A549 (cell line): ENCODE measurements at regions not wholly inside any gene's neighbourhood (a gene's known extent, or its start where the extent isn't known, plus 50 kb on each side); places are given as distances from the start of the nearest gene placed in this dataset.
A peak's percentile ranks its signal among the peaks of the same experiment; 100 is the strongest.

Experiments
- ATAC-seq, 2 experiments: fragments of 200-7000 bp in 1 of 2; fragments of >200 bp in 1 of 2; cut with Nextera tagmentation in 1 of 2; cut with Tn5 transposase in 1 of 2; 3 replicates each; pipeline versions ENCODE4 v1.8.0 to v1.9.1; 2018 to 2020; ENCODE audit warnings: mild to moderate bottlenecking in 1 of 2, moderate library complexity in 1 of 2
- CTCF ChIA-PET: fragments of 300-600 bp; sonication (Branson Sonifier 250); formaldehyde crosslinking; extraction: SDS; loops from one replicate; lab custom pipeline; 2021; ENCODE audit warnings: antibody characterized with exemption, inconsistent platforms; lab: Yijun Ruan, JAX
- POLR2A ChIA-PET: fragments of 350-600 bp; formaldehyde crosslinking; extraction: SDS; loops from one replicate; lab custom pipeline; 2021; ENCODE audit warnings: antibody characterized with exemption, inconsistent platforms; lab: Yijun Ruan, JAX
- DNase-seq, 2 experiments: peaks; one replicate each; pipeline versions ENCODE4 v3.0.0 to v3.0.0-alpha.2; 2011 to 2016; ENCODE audit warnings: low read depth in 1 of 2, low spot score in 1 of 2
- FAIRE-seq: peaks from 2 replicates; lab custom pipeline; 2011; peaks lifted over from hg19 to GRCh38; lab: Jason Lieb, UNC
- H3K27ac ChIP-seq, 2 experiments: fragments of >200 bp; sonication (Bioruptor Twin); formaldehyde crosslinking; 3 replicates each; pipeline ENCODE4 v1.5.1; 2016 to 2017
- H3K4me1 ChIP-seq: fragments of >200 bp; sonication (Bioruptor Twin); formaldehyde crosslinking; 3 replicates; pipeline ENCODE4 v1.6.1; 2016
- H3K4me2 ChIP-seq: fragments of >200 bp; sonication (Bioruptor Twin); formaldehyde crosslinking; 3 replicates; pipeline ENCODE4 v1.6.1; 2016
- H3K4me3 ChIP-seq: fragments of >200 bp; sonication (Bioruptor Twin); formaldehyde crosslinking; 3 replicates; pipeline ENCODE4 v1.5.1; 2016
- H3K9me3 ChIP-seq: fragments of >200 bp; sonication (Bioruptor Twin); formaldehyde crosslinking; 3 replicates; pipeline ENCODE4 v1.6.1; 2016
- CBX8 ChIP-seq: fragments of 200-600 bp; sonication (generic); IDR thresholded peaks from 2 replicates; pipeline ENCODE4 v1.6.1; 2016
- EHMT2 ChIP-seq: fragments of 200-600 bp; sonication (generic); IDR thresholded peaks from 2 replicates; pipeline ENCODE4 v1.6.1; 2016; ENCODE audit warnings: antibody characterized with exemption, low read depth, mild to moderate bottlenecking, moderate library complexity
- FOXS1 ChIP-seq: fragments of 250-450 bp; sonication (Bioruptor Pico); IDR thresholded peaks from 2 replicates; pipeline ENCODE4 v1.5.0; 2020; ENCODE audit warnings: mild to moderate bottlenecking, moderate library complexity
- HMGXB4 ChIP-seq: fragments of 250-450 bp; sonication (Bioruptor Pico); IDR thresholded peaks from 2 replicates; pipeline ENCODE4 v1.5.0; 2021; ENCODE audit warnings: mild to moderate bottlenecking, moderate library complexity, borderline replicate concordance
- POLR2AphosphoS2 ChIP-seq: conservative IDR thresholded peaks from 2 replicates; pipeline ENCODE4 v1.6.1; 2012; ENCODE audit warnings: low read length, improper control_type of control experiment, inconsistent platforms
- RAD21 ChIP-seq, 2 experiments: fragments of >200 bp in 1 of 2; sonication (Bioruptor Twin) in 1 of 2; formaldehyde crosslinking in 1 of 2; IDR thresholded peaks in 1 of 2; conservative IDR thresholded peaks in 1 of 2; 2 replicates in 1 of 2; 3 replicates in 1 of 2; pipeline ENCODE4 v1.6.1; 2012 to 2018; ENCODE audit warnings: inconsistent platforms in 1 of 2
- RCOR1 ChIP-seq: fragments of 150-350 bp; IDR thresholded peaks from 2 replicates; pipeline ENCODE4 v1.6.1; 2014; ENCODE audit warnings: antibody characterized with exemption, low read length, low read depth
- RNF2 ChIP-seq: fragments of 200-600 bp; sonication (generic); IDR thresholded peaks from 2 replicates; pipeline ENCODE4 v1.6.1; 2016; ENCODE audit warnings: low read depth, mild to moderate bottlenecking, antibody characterized with exemption, moderate library complexity, borderline replicate concordance
- SMC3 ChIP-seq: fragments of >200 bp; sonication (Bioruptor Twin); formaldehyde crosslinking; IDR thresholded peaks from 3 replicates; pipeline ENCODE4 v1.6.1; 2018; ENCODE audit warnings: inconsistent platforms
- SREBF2 ChIP-seq: fragments of 450-650 bp; IDR thresholded peaks from 2 replicates; pipeline ENCODE4 v1.6.1; 2014; ENCODE audit warnings: mild to moderate bottlenecking, moderate library complexity
- TP53 ChIP-seq: fragments of 250-450 bp; sonication (Bioruptor Pico); IDR thresholded peaks from 2 replicates; pipeline ENCODE4 v1.5.0; 2021; ENCODE audit warnings: mild to moderate bottlenecking, moderate library complexity
- ZFP36 ChIP-seq: fragments of 450-650 bp; IDR thresholded peaks from 2 replicates; pipeline ENCODE4 v1.6.1; 2014; ENCODE audit warnings: borderline replicate concordance; ENCODE audit not compliant: partially characterized antibody
- ZSCAN20 ChIP-seq: fragments of 250-450 bp; sonication (Bioruptor Pico); IDR thresholded peaks from 2 replicates; pipeline ENCODE4 v1.8.0; 2022; ENCODE audit warnings: mild to moderate bottlenecking, moderate library complexity
- WGBS: methylation state at CpG from one replicate; pipeline ENCODE4 v1.1.6; 2017; ENCODE audit errors: missing lambda C conversion rate; 5-methylcytosine and 5-hydroxymethylcytosine counted together
- TF ChIP-seq, protein P1 (sequence below): fragments of 150-350 bp; IDR thresholded peaks from 2 replicates; pipeline ENCODE4 v1.6.1; 2014; ENCODE audit warnings: low read depth, mild to moderate bottlenecking, low read length
- TF ChIP-seq, protein P2 (sequence below): IDR thresholded peaks from 2 replicates; pipeline ENCODE4 v1.6.1; 2012
- TF ChIP-seq, protein P3 (sequence below): fragments of 450-650 bp; IDR thresholded peaks from 2 replicates; pipeline ENCODE4 v1.6.1; 2014; ENCODE audit warnings: antibody characterized with exemption

DNA sequence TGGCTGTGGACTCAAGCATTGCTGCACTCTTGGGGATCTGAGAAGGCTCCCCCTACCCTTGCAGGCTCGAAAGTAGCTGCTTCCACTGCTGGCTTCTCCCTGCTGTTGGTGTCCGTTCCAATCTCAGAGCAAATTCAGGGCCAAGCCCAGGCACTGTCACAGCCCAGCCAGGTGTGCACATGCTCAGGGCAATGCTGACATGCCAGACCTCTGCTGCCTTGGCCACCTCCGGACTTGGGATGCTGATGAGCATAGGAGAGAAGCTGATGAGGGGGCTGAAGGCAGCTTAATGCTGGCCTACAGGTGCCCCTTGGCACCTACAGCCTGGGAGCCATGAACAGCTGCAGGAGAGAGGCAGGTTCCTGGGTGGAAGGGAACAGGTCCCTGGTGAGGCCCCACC is 273.7 kb upstream of the KCNJ16 start:
- 70% methylated on average over 3 of the region's 3 CpGs for WGBS
- Histone ChIP-seq H3K4me2 (no peak overlapping the region), H3K4me3 (no peak overlapping the region), H3K27ac (peak overlapping the region in 1 of 2 experiments; percentile 45; a peak in 3 of 6 replicates), H3K9me3 (no peaks in the 10 kb centered on the region), H3K4me1 (no peaks in the 10 kb centered on the region)
- DNase-seq (no peak), ATAC-seq (no peak; a peak in 1 of 6 replicates), FAIRE-seq (no peak)
- CTCF ChIA-PET: interaction anchor here (0.6 to 1.8 kb wide), 5 partner anchors 10 to 354 kb away, joined by 3 to 8 read pairs (median 4); no protein-coding TSS in a partner anchor
- TF ChIP-seq HMGXB4 (CRISPR knock-in tag): no peak
- TF ChIP-seq RCOR1: no peak
- TF ChIP-seq RAD21 (conservative IDR thresholded peaks at IDR 0.05 in 1 of 2, IDR thresholded peaks at IDR 0.05 in 1 of 2): no peak
- no peak for TF ChIP-seq SMC3
- TF ChIP-seq, protein P1, sequence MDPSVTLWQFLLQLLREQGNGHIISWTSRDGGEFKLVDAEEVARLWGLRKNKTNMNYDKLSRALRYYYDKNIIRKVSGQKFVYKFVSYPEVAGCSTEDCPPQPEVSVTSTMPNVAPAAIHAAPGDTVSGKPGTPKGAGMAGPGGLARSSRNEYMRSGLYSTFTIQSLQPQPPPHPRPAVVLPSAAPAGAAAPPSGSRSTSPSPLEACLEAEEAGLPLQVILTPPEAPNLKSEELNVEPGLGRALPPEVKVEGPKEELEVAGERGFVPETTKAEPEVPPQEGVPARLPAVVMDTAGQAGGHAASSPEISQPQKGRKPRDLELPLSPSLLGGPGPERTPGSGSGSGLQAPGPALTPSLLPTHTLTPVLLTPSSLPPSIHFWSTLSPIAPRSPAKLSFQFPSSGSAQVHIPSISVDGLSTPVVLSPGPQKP: no peak
- TF ChIP-seq FOXS1 (CRISPR knock-in tag): no peak
- no peak for TF ChIP-seq SREBF2
- TF ChIP-seq ZSCAN20 (CRISPR knock-in tag): no peak
- no peak for TF ChIP-seq TP53 (CRISPR knock-in tag)
- TF ChIP-seq, protein P2, sequence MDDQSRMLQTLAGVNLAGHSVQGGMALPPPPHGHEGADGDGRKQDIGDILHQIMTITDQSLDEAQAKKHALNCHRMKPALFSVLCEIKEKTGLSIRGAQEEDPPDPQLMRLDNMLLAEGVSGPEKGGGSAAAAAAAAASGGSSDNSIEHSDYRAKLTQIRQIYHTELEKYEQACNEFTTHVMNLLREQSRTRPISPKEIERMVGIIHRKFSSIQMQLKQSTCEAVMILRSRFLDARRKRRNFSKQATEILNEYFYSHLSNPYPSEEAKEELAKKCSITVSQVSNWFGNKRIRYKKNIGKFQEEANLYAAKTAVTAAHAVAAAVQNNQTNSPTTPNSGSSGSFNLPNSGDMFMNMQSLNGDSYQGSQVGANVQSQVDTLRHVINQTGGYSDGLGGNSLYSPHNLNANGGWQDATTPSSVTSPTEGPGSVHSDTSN: no peak
- TF ChIP-seq RNF2: no peak
- no peak for TF ChIP-seq CBX8
- no peak for TF ChIP-seq POLR2AphosphoS2
- TF ChIP-seq ZFP36: no peak
- TF ChIP-seq, protein P3, sequence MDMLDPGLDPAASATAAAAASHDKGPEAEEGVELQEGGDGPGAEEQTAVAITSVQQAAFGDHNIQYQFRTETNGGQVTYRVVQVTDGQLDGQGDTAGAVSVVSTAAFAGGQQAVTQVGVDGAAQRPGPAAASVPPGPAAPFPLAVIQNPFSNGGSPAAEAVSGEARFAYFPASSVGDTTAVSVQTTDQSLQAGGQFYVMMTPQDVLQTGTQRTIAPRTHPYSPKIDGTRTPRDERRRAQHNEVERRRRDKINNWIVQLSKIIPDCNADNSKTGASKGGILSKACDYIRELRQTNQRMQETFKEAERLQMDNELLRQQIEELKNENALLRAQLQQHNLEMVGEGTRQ: no peak
- POLR2A ChIA-PET: no interaction called here

- peak; percentile 49 to 76; a peak in 4 of 6 replicates for ATAC-seq
- no peak overlapping the region for H3K4me3 ChIP-seq
- DNase-seq: peak in 1 of 2 experiments; percentile 24
- TF ChIP-seq EHMT2: no peak
- peak in 1 of 2 experiments; percentile 46; a peak in 3 of 5 replicates for TF ChIP-seq RAD21 (conservative IDR thresholded peaks at IDR 0.05 in 1 of 2, IDR thresholded peaks at IDR 0.05 in 1 of 2)
- 74% methylated on average over 5 of the region's 5 CpGs for WGBS
- POLR2A ChIA-PET: no interaction called here
- H3K27ac ChIP-seq: peak overlapping the region in 1 of 2 experiments; percentile 45; a peak in 3 of 6 replicates
- no peaks in the 10 kb centered on the region for H3K4me1 ChIP-seq
- no peaks in the 10 kb centered on the region for H3K9me3 ChIP-seq
- CTCF ChIA-PET: interaction anchor here (0.6 to 1.8 kb wide), 7 partner anchors 11 to 353 kb away, joined by 3 to 8 read pairs (median 4); no protein-coding TSS in a partner anchor
- FAIRE-seq: no peak
- H3K4me2 ChIP-seq: no peak overlapping the region
Observed at GRCh38 chr17:69802045-69802740, 272.8 kb upstream of the KCNJ16 start.
